ENCODE measurements at regions not wholly inside any gene's neighbourhood (a gene's known extent, or its start where the extent isn't known, plus 50 kb on each side); places are given as distances from the start of the nearest gene placed in this dataset.
A peak's percentile ranks its signal among the peaks of the same experiment; 100 is the strongest.

GRCh38 chr6:41428336-41428995 is 93.1 kb downstream of the NCR2 start:
- TF ChIP-seq CTCF (IDR thresholded peaks at IDR 0.05): no peak
- no peak for DNase-seq (ENCODE audit: low spot score)
- peak overlapping the region; percentile 77 for H3K4me3 ChIP-seq
- H3K27ac ChIP-seq: peak overlapping the region; percentile 79 to 93

GRCh38 chr6:41428996-41429421 is 93.6 kb downstream of the NCR2 start:
- no peak for TF ChIP-seq CTCF (IDR thresholded peaks at IDR 0.05)
- DNase-seq (ENCODE audit: low spot score): no peak

GRCh38 chr6:41429506-41430504 is 94.4 kb downstream of the NCR2 start:
- TF ChIP-seq CTCF (IDR thresholded peaks at IDR 0.05): no peak
- Histone ChIP-seq H3K27ac (peak overlapping the region; percentile 4 to 93), H3K4me3 (no peak overlapping the region)
- no peak for DNase-seq (ENCODE audit: low spot score)

More at GRCh38 chr6:41428996-41429421, 93.6 kb downstream of the NCR2 start:
- Histone ChIP-seq H3K4me3 (peak overlapping the region; percentile 77), H3K27ac (peak overlapping the region in 1 of 2 donors; percentile 93)

GRCh38 chr6:41430875-41431274 is 95.5 kb downstream of the NCR2 start:
- H3K27ac ChIP-seq: peak overlapping the region in 1 of 2 donors; percentile 93
- TF ChIP-seq CTCF (IDR thresholded peaks at IDR 0.05): no peak

GRCh38 chr6:41432280-41432679 is 96.9 kb downstream of the NCR2 start:
- no peak for DNase-seq (ENCODE audit: low spot score)
- H3K27ac ChIP-seq: no peak overlapping the region
- H3K4me3 ChIP-seq: no peak overlapping the region
- TF ChIP-seq CTCF (IDR thresholded peaks at IDR 0.05): no peak

More at GRCh38 chr6:41430875-41431274, 95.5 kb downstream of the NCR2 start:
- no peak overlapping the region for H3K4me3 ChIP-seq
- DNase-seq (ENCODE audit: low spot score): no peak

GRCh38 chr6:41434803-41435481 is 99.5 kb downstream of the NCR2 start:
- no peak for DNase-seq (ENCODE audit: low spot score)
- no peak overlapping the region for H3K27ac ChIP-seq
- no peak for TF ChIP-seq CTCF (IDR thresholded peaks at IDR 0.05)
- H3K4me3 ChIP-seq: no peak overlapping the region

All from coronary artery (tissue), 2 donors.